Mucosa of descending colon (tissue), 3 donors: ENCODE measurements at regions not wholly inside any gene's neighbourhood (a gene's known extent, or its start where the extent isn't known, plus 50 kb on each side); places are given as distances from the start of the nearest gene placed in this dataset.
A peak's percentile ranks its signal among the peaks of the same experiment; 100 is the strongest.

ENCODE experiments used
- ATAC-seq: fragments of 200-7000 bp; cut with Tn5 transposase; one replicate; pipeline ENCODE4 v1.9.1; 2020; ENCODE audit warnings: mild to moderate bottlenecking, moderate library complexity
- DNase-seq, 3 donors: peaks; one replicate each; pipeline ENCODE4 v3.0.0-alpha.2; 2020
- H3K36me3 ChIP-seq: fragments of 200-600 bp; one replicate; pipeline ENCODE4 v1.8.0; 2021; ENCODE audit warnings: low read depth, mild to moderate bottlenecking
- H3K4me1 ChIP-seq: fragments of 200-600 bp; one replicate; pipeline ENCODE4 v1.8.0; 2021; ENCODE audit warnings: low read depth, mild to moderate bottlenecking
- H3K4me3 ChIP-seq: fragments of 200-600 bp; one replicate; pipeline ENCODE4 v1.8.0; 2021; ENCODE audit warnings: mild to moderate bottlenecking
- H3K9me3 ChIP-seq: fragments of 200-600 bp; one replicate; pipeline ENCODE4 v1.8.0; 2021; ENCODE audit warnings: mild to moderate bottlenecking
- intact Hi-C, 2 donors: fragments of 100-400 bp; cut with DNase I in 1 of 2; cut with micrococcal nuclease in 1 of 2; formaldehyde crosslinking; loops; one replicate each; pipeline versions ENCODE4 v1.11.0 to v1.11.1; 2022; cut with DNase I, micrococcal nuclease
- TF ChIP-seq, protein P1 (sequence below): fragments of 200-600 bp; IDR thresholded peaks from one replicate; pipeline ENCODE4 v1.8.0; 2022; ENCODE audit warnings: antibody characterized with exemption, mild to moderate bottlenecking
- donor health status: DM: no; HTN: no; CAD: no; lungs with moderate emphysema.
- donor health status: DM: no; HTN: no; CAD: no.
- donor health status: DM: no; HTN: yes; CAD: no.

DNA sequence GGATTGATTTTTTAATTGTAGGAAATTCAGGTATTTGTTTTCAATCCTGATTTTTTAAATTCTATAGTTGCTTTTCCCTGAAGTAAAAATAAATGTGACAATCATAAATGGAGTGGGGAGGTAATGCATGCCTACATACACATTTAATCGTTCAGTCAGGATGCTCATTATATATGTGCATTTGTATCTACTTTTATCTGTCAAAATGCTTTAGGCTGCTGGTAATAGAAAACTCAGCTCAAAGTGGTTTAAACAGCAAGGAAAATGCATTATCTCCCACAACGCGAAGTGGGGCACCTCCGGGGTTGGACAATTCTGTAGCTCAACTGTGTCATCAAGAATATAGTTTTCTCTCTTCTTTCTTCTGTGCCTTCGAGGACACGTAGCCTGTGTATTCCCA, 116.4 kb upstream of the SASH1 start:
- Histone ChIP-seq H3K9me3 (no peaks in the 10 kb centered on the region), H3K4me1 (no peaks in the 10 kb centered on the region), H3K4me3 (no peak overlapping the region), H3K36me3 (no peaks in the 10 kb centered on the region)
- no peak for DNase-seq
- TF ChIP-seq, protein P1, sequence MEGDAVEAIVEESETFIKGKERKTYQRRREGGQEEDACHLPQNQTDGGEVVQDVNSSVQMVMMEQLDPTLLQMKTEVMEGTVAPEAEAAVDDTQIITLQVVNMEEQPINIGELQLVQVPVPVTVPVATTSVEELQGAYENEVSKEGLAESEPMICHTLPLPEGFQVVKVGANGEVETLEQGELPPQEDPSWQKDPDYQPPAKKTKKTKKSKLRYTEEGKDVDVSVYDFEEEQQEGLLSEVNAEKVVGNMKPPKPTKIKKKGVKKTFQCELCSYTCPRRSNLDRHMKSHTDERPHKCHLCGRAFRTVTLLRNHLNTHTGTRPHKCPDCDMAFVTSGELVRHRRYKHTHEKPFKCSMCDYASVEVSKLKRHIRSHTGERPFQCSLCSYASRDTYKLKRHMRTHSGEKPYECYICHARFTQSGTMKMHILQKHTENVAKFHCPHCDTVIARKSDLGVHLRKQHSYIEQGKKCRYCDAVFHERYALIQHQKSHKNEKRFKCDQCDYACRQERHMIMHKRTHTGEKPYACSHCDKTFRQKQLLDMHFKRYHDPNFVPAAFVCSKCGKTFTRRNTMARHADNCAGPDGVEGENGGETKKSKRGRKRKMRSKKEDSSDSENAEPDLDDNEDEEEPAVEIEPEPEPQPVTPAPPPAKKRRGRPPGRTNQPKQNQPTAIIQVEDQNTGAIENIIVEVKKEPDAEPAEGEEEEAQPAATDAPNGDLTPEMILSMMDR: no peak
- intact Hi-C loops: no loop called here
- ATAC-seq: no peak

DNA sequence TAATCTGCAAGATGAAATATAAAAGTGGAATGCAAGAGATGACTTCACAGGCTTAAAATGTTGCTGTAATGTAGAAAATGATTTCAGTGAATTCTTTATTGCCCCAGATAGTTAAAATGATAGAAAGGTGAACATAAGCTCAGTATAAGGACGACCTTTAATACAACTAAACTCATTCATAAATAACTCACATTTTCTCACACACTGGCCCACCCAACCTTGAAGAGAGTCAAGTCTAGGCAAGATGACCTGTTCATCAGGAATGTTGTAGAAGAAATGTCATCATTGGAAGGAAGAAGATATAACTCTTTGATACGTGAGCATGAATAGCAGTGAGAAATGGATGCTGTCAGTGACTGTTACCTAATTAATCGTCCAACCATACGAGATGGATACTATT, 111.1 kb upstream of the SASH1 start:
- H3K36me3 ChIP-seq: no peaks in the 10 kb centered on the region
- intact Hi-C loops: no loop called here
- TF ChIP-seq, protein P1: no peak
- ATAC-seq (no peak), DNase-seq (no peak)
- H3K9me3 ChIP-seq: no peaks in the 10 kb centered on the region
- no peaks in the 10 kb centered on the region for H3K4me1 ChIP-seq
- no peak overlapping the region for H3K4me3 ChIP-seq

DNA sequence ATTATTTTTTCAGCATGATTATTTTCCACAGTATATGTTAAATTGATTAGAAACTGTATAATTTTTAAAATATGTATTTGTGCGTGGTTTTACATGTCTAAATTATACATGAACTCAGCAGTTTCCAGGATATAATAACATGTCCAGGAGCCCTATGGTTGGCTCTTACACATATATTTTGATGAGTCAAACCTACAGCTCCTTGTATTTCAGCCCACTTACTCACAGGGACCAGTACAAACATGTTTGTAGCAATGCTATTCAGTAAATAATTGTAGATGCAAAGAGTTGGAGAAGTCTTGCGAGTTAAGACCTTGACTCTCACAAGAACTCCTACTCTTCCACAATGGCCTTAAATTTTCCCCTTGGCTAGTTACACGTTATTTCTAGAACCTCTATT, 107.2 kb upstream of the SASH1 start:
- ATAC-seq (no peak), DNase-seq (no peak)
- H3K36me3 ChIP-seq: no peaks in the 10 kb centered on the region
- H3K4me3 ChIP-seq: no peak overlapping the region
- intact Hi-C loops: no loop called here
- no peaks in the 10 kb centered on the region for H3K9me3 ChIP-seq
- no peaks in the 10 kb centered on the region for H3K4me1 ChIP-seq
- TF ChIP-seq, protein P1: no peak

DNA sequence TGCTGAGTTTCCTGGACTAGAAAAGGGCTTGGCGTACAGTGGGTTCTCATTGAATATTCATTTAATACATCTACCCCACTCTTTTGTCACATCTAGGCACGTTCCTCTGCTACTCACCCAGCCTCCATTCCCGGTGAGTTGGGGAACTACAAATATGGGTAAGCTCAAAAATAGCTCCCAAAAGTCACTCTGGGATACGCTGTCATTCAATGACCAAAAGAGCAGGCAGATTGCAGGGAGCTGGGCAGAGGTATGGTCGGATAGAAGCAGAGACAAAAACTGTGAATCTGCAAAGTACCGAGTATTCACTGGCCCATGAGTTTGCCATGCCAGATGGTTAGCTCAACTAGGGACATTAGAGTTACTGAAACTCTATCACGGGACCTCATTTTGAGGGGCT, 103.9 kb upstream of the SASH1 start:
- ATAC-seq (no peak), DNase-seq (no peak)
- TF ChIP-seq, protein P1: no peak
- no peaks in the 10 kb centered on the region for H3K9me3 ChIP-seq
- intact Hi-C loops: no loop called here
- no peaks in the 10 kb centered on the region for H3K4me1 ChIP-seq
- H3K36me3 ChIP-seq: no peaks in the 10 kb centered on the region
- H3K4me3 ChIP-seq: no peak overlapping the region

DNA sequence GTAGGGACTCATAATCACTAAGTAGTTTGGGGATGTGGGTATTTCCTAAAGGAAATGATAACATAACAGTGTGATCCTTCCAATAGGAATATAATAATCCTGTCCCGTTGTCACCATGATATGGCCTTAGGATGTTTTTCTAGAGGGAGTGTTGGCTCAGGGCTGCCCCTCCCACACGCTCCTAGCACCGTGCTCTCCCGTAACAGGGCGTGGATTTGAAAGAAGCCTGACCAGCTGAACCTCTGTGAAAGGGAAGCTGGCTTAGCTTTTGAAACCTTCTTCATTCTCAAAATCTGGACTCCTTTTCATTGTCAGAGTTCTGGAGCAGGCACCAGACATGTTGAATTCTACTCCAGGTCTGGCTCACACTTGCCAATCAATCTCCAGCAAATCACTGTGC, 103.4 kb upstream of the SASH1 start:
- TF ChIP-seq, protein P1: no peak
- no peaks in the 10 kb centered on the region for H3K36me3 ChIP-seq
- intact Hi-C loops: no loop called here
- ATAC-seq (peak; percentile 44), DNase-seq (peak in 2 of 3 donors; percentile 30 to 39)
- H3K9me3 ChIP-seq: no peaks in the 10 kb centered on the region
- H3K4me3 ChIP-seq: no peak overlapping the region
- H3K4me1 ChIP-seq: no peaks in the 10 kb centered on the region

DNA sequence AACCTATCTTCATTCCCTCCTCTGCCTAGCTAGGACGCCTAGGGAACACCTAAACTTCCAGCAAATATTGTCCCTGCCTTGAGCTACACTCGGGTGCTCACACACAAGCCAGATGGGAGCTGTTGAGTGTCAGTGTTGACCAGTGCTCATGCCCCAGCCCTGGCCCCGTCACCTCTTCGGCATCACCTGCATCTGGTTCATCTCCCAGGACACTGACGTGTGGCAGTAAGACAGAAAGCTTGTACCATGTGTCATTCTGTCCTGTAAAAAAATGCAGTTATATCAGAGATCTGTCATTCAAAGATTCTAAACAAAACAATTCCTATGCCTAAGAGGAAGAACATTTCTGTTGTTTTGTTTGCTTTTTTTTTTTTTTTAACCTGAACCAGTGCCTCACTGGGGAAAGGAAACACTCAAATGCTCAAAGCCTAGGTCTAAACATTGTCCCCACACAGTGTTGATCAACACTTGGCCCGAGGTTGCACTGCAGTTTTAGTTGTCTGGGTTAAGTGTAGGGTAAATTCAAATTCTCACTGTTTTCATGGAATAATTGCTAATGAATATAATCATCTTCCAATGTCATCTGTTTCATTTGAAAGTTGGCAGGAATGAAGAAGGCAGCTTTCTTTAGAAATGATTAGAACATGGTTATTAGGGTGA, 102.7 kb upstream of the SASH1 start:
- no peak overlapping the region for H3K4me3 ChIP-seq
- no peaks in the 10 kb centered on the region for H3K4me1 ChIP-seq
- DNase-seq: no peak
- H3K9me3 ChIP-seq: no peaks in the 10 kb centered on the region
- H3K36me3 ChIP-seq: no peaks in the 10 kb centered on the region
- TF ChIP-seq, protein P1: no peak
- intact Hi-C loops: loop anchor here in 1 of 2 donors (10.0 kb wide), 1 partner anchor 55 kb away; no protein-coding TSS in a partner anchor
- ATAC-seq: no peak
